ENCODE measurements at regions not wholly inside any gene's neighbourhood (a gene's known extent, or its start where the extent isn't known, plus 50 kb on each side); places are given as distances from the start of the nearest gene placed in this dataset.

DNA sequence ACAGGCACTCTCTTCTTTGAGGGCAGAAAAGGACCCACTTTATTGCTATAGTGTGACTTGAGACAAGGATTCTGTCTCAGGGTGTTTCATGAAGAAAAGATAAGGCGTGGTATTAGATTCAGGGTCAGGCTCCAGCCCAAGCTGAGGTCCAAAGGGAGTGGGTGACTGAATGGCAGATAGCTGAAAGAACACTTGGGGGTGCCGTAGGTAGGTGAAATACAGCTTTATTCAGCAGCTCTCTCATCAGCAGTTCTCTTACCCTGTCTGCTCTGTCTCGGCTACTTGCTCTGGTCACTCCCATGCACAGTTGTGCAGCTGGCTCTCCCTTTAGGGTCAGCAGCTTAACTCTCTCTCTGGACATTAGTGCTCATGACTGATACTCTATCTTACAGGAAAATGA is 379.9 kb downstream of the LPIN1 start:
- FAIRE-seq: no peak

DNA sequence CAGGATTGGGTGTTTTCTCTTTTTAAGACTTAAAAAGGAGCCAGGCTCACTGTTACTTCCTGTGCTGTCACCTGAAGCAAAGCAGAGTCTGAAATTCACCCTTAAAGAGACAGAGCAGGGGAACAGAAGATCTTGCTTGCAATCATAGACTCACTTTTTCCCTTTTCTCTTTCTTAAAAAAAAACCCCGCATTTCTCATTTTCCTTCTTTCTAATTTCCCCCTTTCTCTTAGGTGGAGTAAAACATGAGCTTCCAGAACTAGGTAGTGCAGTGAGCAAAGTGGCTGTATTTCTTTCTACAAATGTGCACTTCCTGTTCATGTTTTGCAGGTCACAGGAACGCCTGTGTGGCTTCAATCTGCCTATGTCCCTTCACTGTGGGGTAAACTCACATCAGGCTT is 381.2 kb downstream of the LPIN1 start:
- no peak for FAIRE-seq

DNA sequence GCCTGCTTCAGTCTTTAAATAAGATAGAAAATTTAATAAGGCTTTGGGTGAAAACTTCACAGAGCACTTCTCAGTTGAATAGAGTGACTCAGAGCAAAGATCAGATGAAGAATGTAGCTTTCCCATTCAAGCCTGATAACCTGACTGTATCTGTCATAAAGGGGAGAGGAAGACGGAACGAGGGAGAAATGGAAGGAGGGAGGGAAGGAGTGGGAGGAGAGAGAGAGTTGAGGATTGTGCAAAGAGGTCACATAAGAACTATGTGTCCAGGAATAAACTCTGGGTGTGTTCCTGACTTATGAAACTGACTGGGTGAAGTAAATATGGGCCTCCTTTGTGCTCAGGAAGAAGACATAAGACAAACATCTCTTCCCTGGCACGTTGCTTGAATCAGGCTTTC is 385.5 kb downstream of the LPIN1 start:
- FAIRE-seq: no peak

GRCh38 chr2:12141618-12142258 is 395.3 kb downstream of the LPIN1 start:
- FAIRE-seq: no peak

DNA sequence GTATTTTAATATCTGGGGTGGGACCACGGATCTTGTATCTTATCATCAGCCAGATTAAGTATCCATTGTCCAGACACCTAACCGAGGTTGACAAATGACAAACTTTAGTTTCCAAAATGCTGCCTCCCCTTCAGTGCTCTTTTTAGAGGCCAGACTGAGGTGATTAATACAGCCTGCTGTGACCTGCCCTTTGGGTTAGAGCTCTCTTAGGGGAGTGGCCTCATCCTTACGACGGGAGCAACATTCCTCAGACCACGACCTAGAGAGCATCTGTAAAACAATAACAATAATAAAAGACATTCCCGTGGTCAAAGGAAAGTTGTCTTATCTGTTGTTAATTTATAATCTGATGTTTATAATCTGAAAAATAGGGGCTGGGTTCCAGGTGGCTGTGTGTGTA is 405.3 kb downstream of the LPIN1 start:
- peak; percentile 62 for FAIRE-seq

GRCh38 chr2:12152888-12153287 is 406.5 kb downstream of the LPIN1 start:
- no peak for FAIRE-seq

DNA sequence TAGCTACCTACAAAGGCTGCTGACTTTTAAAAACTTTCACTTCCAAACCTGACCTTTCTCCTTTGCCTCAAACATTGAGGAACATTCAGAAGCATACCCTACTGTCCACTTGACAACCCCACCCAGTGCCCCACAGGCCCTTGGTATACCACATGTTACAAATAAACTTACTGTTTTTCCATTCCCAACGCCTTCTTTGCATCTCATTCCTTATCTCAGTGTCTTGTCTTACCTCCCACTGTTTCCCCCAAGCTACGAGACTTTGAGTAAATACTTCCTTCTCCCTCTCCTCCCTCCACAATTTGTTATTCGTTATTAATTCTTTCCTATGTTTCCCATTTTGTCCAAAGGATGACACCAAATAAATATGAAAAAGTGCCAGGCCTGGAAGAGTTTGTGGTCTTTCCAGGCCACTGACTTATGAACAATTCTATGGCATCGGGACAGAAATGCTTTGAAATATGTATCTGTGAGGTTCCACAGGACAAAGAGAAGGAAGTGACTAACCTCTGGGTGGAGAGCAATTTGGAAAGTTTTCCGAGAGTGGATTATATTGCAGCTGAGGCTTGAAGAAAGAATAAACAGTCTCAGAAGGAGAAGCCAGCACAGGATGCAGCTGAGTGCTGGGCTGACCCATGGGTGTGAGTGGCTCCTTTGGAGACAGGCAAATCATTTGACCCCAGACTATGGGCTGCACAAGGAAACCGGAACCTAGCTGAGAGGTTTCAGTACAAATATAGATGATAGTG is 409.0 kb downstream of the LPIN1 start:
- no peak for FAIRE-seq

DNA sequence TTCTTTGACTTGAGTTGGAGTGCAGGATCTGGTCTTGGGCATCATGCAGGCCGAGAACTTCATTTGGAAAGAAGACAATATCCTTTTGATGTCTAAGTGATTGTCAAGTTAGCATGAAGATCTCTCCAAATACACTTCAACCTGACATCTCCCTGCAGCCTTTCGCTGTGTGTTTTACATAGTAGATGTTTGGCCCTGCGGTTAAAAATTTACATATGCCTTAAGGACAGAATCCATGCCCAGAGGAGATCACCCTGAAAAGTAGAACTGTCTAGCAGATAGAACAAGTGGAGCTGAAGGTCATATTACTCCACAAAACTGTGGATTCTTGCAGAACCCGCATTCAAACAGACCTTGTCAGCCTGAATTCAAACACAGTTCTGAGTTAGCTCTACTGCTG is 409.9 kb downstream of the LPIN1 start:
- no peak for FAIRE-seq

DNA sequence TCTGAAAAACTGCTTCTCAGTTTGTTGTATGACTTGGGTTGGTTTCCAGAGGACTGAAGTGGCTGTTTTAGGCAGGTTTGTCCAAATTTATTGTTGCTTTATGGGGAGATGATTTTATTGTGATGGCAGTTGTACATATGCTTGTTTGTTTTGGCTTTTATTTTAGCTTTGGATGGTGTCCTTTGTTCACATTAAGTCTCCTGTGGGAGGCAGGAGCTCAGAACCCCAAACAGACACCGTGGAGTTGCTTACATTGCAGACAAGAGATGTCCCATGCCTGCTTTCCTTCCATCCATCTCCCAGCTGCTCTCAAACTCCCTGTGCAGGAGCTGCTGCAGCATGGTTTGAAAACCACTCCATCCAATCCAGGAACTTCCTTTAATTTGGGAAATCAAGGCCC is 414.7 kb downstream of the LPIN1 start:
- FAIRE-seq: no peak

DNA sequence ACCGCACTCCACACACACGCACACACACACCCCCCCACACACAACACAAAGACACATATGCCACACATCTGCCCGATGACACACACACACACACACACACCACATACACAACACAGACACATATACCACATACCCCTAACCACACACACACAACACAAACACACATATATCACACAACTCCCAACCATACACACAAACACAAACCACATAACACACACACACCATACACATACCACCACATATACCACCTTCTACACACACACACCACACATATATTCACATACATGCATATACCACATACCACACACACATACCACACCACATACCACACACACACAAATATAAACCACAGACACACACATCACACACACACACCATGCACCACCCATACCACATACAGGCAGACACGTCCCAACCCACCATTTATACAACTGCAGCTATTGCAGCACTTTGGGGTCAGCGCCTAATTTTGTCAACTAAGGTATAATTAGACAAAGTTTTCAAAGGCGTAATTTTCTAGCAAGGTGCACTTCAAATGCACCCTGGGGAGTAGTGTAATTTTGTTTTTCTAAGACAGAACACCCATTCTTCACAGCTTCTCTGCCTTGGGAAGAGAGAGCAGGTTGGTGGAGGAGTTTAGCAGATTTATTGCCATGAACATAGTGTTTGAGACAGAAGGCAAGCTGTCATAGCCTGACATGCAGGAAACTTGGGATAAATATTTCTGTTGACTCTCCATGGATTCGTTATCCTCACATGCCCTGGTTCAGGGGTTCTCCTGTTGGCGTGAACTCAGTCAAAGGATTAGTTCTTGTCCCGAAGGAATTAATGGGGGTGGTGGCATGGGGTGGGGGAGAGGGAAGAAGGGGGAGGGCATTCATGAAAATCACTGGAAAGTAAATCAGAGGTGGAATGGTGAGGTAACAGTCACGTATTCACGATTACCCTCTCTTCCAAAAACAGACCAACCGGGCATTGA is 416.1 kb downstream of the LPIN1 start:
- FAIRE-seq: no peak

- no peak for FAIRE-seq
Measured at GRCh38 chr2:12163866-12164265, 417.4 kb downstream of the LPIN1 start.

DNA sequence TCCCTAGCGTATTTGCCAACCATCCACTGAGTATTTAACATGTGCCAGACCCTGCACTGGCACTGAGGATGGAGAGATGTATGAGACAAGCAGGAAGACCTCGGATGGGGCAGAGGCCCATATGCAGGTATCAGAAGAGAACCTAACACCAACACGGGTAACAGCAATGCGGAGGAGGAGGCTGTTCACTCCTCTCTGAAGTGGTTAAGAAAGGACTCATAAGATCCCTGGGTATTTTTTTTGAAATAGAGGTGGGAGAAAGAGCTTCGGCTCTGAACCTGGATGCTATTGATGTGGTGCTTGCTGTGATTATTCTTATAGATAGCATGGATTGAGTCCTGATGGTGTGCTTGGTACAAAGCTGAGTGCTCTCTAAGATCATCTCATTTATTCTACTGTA is 418.3 kb downstream of the LPIN1 start:
- FAIRE-seq: no peak

DNA sequence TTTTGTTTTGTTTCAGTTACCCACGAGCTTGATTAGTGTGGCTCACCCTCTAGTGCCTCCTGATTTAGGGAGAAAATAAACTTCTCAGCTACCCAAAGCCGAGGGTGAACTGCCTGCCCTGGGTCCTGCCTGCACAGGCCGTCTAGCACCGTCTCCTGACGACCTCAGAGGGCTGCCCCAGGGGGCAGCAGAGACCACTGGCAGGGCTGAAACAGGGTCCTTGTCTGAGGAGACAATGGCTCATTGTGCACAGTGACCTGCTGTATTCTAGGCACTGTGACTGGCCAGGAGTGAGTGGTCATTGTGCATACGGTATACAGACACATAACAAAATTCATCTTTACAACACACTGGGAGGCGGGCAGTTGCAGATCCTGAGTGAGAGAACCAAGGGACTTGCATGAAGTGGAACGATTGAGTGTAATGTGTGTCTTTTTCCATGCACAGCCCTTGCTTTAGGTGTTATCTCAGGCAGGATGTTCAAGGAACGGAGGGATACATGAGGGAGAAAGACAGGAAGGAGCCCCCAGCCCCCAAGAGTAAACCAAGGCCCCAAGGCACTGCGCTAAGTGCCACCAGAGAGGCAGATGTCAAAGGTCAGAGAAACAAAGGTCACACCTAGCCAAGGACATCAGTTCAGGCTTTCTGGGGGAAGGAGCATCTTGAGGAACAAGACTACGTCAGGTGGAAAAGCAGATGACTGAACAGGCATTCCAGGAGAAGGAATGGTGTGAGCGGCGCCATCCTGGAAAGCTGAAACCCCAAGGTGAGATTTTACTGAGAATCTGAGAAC is 421.3 kb downstream of the LPIN1 start:
- FAIRE-seq: no peak

DNA sequence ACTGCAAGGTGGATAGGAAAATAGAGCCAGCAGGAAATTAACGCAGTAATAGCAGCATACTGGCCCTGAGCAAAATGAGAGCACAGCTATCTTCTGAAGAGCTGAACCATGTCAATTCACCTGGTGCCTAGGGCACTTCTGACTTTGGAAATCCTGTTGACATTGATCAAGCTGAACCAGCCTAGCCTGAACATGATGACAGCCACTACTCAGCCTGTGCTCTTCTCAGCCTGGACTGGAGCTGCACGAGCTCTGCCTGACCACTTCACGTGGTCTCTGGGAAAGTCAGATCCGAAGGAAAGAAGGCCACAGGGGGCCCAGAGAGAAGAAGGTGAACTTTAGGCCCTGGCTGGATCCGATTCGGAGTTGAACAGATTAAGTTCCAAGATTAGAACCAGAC is 421.9 kb downstream of the LPIN1 start:
- FAIRE-seq: no peak

DNA sequence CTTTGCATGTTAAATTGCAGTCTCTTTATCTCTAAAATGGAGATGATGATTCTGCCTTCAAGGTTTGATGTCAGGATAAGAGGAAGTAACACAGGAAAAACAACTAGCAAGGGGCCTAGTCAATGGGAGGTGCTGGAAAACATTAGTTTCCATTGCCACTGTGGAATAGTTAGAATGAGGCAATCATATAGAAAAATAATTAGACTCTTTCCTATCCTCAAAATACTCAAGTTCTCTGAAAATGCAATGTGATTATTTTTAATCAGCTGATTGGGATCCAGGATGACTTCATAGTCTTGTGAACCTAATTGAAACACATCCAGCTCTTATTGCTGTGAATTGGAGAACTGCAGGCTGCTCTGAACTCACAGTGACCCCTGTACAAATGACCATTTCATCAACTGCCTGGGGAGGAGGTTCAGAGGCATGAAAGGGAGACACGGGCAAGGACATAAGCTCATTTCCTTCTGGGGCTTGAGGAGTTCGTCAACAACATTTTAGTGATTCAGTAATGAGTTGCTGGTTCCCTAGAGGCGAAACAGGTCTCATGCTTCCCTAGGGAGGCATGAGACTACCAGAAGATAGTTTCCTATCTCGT is 422.5 kb downstream of the LPIN1 start:
- no peak for FAIRE-seq

- no peak for FAIRE-seq
Measured at GRCh38 chr2:12169721-12170120, 423.3 kb downstream of the LPIN1 start.

GRCh38 chr2:12170121-12170520 is 423.7 kb downstream of the LPIN1 start:
- no peak for FAIRE-seq

- FAIRE-seq: no peak
Measured at GRCh38 chr2:12173271-12173942, 427.0 kb downstream of the LPIN1 start.

- FAIRE-seq: no peak
Measured at GRCh38 chr2:12173943-12174340, 427.5 kb downstream of the LPIN1 start.

DNA sequence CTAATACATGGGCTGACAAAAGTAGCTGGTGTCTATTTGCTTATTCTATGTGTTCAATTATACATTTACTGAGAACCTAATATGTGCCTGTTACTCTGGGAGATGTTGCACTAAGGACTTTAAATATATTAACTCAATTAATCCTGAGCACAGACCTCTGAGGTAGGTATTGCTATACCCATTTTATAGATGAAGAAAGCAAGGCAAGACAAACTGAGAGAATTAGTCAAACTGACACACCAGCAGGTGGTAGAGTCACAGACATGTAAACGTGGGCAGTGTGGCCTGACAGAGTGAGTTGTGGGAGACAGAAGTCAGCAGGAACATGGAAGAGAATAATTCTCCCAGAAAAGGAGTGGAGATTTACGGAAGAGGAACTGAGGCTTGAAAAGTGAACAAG is 428.9 kb downstream of the LPIN1 start:
- FAIRE-seq: no peak

DNA sequence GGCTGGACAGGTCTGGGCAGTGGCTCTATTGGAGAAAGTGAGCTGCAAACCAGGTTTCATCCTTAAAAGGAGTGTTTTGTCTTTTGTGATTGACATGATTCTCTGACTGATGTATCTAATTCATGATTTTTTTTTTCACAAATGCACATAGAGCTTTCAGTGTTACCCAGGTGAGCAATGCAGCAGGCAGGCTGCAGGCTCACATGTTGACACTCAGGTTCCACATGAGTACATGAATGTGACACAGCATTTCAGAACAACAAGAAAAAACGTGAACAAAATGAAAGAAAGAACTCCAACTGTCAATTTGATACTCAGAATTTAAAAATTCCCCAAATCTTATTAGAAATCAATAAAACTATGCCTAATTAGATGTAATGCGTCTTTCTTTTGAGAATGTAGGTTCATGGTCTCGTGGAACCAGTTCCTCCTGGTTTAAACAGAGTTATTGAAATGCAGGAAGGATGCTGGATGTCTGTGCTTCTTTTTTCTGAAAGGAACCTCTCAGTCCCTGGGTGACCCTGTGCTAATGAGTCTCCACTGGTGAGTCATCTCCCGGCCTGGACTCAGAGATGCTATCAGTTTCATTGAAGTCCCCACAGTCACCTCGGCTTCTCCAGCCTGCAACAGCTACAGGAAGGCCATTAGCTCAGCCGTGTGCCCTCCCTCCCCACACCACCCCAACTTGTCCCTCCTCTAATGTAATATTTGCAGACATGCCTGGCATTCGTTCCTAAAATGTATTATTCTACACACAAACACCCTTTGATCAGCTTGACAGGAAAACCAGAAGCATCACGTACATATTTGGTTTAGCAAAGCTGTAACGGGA is 430.4 kb downstream of the LPIN1 start:
- peak; percentile 87 for FAIRE-seq

All from endometrium (tissue), 2 donors.